Esophagus (tissue), 2 donors: ENCODE measurements at regions not wholly inside any gene's neighbourhood (a gene's known extent, or its start where the extent isn't known, plus 50 kb on each side); places are given as distances from the start of the nearest gene placed in this dataset.

Source experiments
- H3K27ac ChIP-seq, 2 donors: one replicate each; pipeline ENCODE4 v1.5.1; 2013; ENCODE audit warnings: low read depth in 2 of 2, mild to moderate bottlenecking in 2 of 2, inconsistent platforms in 1 of 2, low read length in 1 of 2, moderate library complexity in 1 of 2
- H3K27me3 ChIP-seq, 2 donors: one replicate each; pipeline ENCODE4 v1.6.1; 2013; ENCODE audit warnings: low read length in 2 of 2, control low read depth in 1 of 2, mild to moderate bottlenecking in 1 of 2; ENCODE audit not compliant: insufficient read depth in 2 of 2, control insufficient read depth in 1 of 2
- H3K36me3 ChIP-seq, 2 donors: one replicate each; pipeline ENCODE4 v1.6.1; 2013; ENCODE audit warnings: low read length in 1 of 2; ENCODE audit not compliant: control insufficient read depth in 2 of 2, insufficient read depth in 2 of 2
- H3K4me1 ChIP-seq, 2 donors: one replicate each; pipeline ENCODE4 v1.6.1; 2013; ENCODE audit warnings: low read length in 1 of 2; ENCODE audit not compliant: control insufficient read depth in 2 of 2, insufficient read depth in 2 of 2
- H3K4me3 ChIP-seq, 2 donors: one replicate each; pipeline ENCODE4 v1.5.1; 2013; ENCODE audit warnings: low read length in 2 of 2, mild to moderate bottlenecking in 2 of 2, low read depth in 1 of 2, moderate library complexity in 1 of 2
- H3K9me3 ChIP-seq, 2 donors: one replicate each; pipeline ENCODE4 v1.6.1; 2013; ENCODE audit warnings: mild to moderate bottlenecking in 2 of 2, low read depth in 1 of 2, low read length in 1 of 2, moderate library complexity in 1 of 2; ENCODE audit not compliant: control insufficient read depth in 2 of 2, insufficient read depth in 1 of 2
- WGBS, 2 donors: extraction: QIAGEN DNeasy Blood & Tissue Kit; methylation state at CpG; one replicate each; pipeline ENCODE4 v1.1.7; 2013; 5-methylcytosine and 5-hydroxymethylcytosine counted together
- donor health status: healthy with polysubstance abuse.
- donor health status: Bipolar disorder and iron deficiency.

DNA sequence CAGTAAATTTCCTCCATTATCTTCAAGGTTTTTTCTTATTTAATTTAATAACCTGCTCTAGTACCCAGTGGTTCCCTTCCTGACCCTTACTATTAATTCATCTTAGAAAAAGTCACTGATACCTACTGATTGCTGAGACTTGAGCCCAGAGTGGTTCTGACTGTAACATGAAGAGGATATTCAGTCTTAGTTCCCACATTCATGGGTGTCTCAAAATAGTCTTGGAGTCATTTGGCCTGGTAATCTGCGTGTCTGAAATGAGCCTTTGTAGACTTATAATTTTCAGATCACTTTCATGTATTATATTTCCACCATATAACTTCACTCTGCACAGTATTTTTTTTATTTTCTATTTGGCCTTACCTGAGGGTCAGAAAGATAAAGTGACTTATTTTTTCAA, 732.0 kb upstream of the KIF2B start:
- no peak overlapping the region for H3K27ac ChIP-seq
- H3K4me3 ChIP-seq: no peak overlapping the region
- H3K36me3 ChIP-seq: no peaks in the 10 kb centered on the region
- no peaks in the 10 kb centered on the region for H3K9me3 ChIP-seq
- 72 to 83% methylated on average over 1 of the region's 1 CpG for WGBS, 2 donors
- H3K4me1 ChIP-seq: no peaks in the 10 kb centered on the region
- no peaks in the 10 kb centered on the region for H3K27me3 ChIP-seq

DNA sequence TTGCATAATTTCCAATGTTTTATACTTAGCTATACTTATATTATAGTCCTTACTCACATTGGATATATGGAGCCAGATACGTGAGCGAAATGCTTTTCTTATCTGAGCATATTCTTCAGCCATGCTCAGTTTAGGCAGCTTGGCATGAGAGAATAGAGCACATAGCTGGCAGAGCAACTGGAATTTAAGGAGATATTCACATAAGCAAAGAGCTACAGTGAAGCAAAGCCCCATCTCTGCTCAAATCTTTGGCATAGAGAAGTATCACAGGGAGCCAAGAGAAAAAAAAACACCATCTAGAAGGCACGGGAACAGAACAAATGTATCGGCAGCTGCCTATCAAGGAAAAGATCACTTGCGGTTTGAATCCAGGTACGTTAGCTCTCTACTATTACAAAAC, 734.2 kb upstream of the KIF2B start:
- no peak overlapping the region for H3K27ac ChIP-seq
- WGBS, 2 donors: 81 to 85% methylated on average over 6 of the region's 6 CpGs
- no peaks in the 10 kb centered on the region for H3K36me3 ChIP-seq
- H3K9me3 ChIP-seq: no peaks in the 10 kb centered on the region
- no peaks in the 10 kb centered on the region for H3K4me1 ChIP-seq
- H3K4me3 ChIP-seq: no peak overlapping the region
- no peaks in the 10 kb centered on the region for H3K27me3 ChIP-seq

DNA sequence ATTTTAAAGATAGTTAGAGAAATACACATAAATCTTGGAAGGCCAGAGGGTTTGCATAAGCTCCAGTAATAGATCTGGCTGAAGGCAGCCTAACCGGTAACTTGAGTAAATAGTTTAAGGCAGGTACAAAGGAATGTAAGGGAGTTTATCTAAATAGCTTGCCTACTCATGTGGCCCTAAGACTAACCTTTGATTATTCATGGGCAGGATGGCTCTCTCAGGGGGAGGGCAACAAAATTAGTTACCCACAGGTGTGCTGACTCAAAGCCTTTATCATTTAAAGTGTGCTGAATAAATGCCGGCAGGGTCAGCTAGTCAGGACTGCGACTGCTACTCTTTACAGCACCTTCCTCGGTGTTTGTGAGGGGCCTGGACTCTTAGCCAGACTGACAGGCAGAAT, 761.3 kb upstream of the KIF2B start:
- H3K9me3 ChIP-seq: no peaks in the 10 kb centered on the region
- no peak overlapping the region for H3K27ac ChIP-seq
- WGBS, 2 donors: 41% methylated on average over 4 of the region's 4 CpGs
- no peaks in the 10 kb centered on the region for H3K4me1 ChIP-seq
- H3K27me3 ChIP-seq: no peaks in the 10 kb centered on the region
- no peaks in the 10 kb centered on the region for H3K36me3 ChIP-seq
- no peak overlapping the region for H3K4me3 ChIP-seq

DNA sequence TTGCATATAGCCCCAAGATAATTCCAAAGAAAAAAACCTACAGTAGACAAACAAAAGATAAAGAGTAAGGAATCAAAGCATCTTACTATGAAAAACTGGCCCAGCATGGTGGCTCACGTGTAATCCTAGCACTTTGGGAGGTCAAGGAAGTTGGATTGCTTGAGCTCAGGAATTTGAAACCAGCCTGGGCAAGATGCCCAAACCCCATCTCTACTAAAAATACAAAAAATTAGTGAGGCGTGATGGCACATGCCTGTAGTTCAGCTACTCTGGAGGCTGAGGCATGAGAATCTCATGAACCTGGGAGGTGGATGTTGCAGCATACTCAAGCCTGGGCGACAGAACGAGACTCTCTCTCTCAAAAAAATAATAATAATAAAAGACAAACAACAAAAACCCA, 764.7 kb upstream of the KIF2B start:
- H3K36me3 ChIP-seq: no peaks in the 10 kb centered on the region
- H3K9me3 ChIP-seq: no peaks in the 10 kb centered on the region
- H3K4me1 ChIP-seq: no peaks in the 10 kb centered on the region
- H3K27me3 ChIP-seq: no peaks in the 10 kb centered on the region
- no peak overlapping the region for H3K27ac ChIP-seq
- 61 to 65% methylated on average over 4 of the region's 4 CpGs for WGBS, 2 donors
- no peak overlapping the region for H3K4me3 ChIP-seq

DNA sequence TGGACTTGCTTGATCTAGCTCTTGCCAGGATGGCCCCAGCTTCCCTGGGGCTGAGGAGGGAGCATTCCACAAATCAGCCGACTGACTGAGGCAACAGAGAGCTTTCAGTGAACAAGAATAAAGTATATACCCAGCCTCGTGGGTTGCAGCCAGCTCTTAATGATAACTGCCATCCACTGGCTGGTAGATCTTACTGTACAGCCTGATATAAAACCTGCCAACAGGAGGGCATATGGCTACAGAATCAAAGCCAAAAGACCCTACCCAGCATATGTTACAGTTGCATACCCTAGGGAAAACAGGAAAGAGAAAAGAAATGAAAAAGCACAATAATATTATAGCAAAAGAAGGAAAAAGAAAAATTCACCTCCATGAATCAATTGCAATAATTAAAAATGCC, 775.9 kb upstream of the KIF2B start:
- no peak overlapping the region for H3K4me3 ChIP-seq
- peaks cover 0 to 2% of the 10 kb centered on the region in 2 donors for H3K4me1 ChIP-seq
- no peak overlapping the region for H3K27ac ChIP-seq
- H3K9me3 ChIP-seq: peaks cover 0 to 3% of the 10 kb centered on the region in 2 donors
- H3K36me3 ChIP-seq: no peaks in the 10 kb centered on the region
- no peaks in the 10 kb centered on the region for H3K27me3 ChIP-seq
- WGBS, 2 donors: 59 to 76% methylated on average over 2 of the region's 2 CpGs

DNA sequence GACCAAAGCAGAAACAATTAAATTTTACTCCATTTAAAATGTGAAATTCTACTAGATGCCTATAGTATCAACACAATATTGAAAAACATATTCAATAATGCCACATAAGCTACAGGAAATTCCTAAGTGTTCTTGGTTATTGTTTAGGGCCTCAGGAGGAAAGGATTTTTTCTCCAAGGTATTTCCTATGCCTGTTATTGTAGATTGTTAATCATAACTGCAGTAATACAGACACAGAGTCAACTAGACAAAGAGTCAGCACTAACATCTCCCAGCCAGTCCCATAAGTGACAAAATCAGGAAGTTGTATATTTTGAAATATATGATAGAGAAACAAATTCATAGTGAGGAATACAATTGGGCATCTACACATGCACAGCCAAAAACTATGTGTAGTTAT, 782.7 kb upstream of the KIF2B start:
- H3K9me3 ChIP-seq: no peaks in the 10 kb centered on the region
- no peak overlapping the region for H3K27ac ChIP-seq
- H3K27me3 ChIP-seq: no peaks in the 10 kb centered on the region
- no peaks in the 10 kb centered on the region for H3K36me3 ChIP-seq
- no peak overlapping the region for H3K4me3 ChIP-seq
- H3K4me1 ChIP-seq: no peaks in the 10 kb centered on the region

DNA sequence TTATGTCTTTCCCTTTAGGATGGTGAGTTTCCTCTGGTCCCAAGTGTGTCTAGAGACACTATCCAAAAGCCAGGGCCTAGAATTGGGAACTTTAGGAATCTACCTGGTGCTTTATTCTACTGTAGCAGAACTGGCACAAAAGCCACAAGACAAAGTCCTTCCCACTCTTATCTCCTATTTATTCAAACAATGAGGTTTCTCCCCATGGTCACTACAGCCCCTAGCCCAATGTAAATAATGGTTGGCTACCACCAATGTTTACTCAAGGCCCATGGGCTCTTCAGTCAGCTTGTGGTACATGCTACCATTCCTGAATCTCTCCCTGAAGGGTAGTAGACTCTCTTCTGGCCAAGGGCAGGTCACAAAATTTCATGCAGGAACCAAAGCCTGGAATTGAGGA, 789.4 kb upstream of the KIF2B start:
- H3K27ac ChIP-seq: no peak overlapping the region
- H3K36me3 ChIP-seq: no peaks in the 10 kb centered on the region

DNA sequence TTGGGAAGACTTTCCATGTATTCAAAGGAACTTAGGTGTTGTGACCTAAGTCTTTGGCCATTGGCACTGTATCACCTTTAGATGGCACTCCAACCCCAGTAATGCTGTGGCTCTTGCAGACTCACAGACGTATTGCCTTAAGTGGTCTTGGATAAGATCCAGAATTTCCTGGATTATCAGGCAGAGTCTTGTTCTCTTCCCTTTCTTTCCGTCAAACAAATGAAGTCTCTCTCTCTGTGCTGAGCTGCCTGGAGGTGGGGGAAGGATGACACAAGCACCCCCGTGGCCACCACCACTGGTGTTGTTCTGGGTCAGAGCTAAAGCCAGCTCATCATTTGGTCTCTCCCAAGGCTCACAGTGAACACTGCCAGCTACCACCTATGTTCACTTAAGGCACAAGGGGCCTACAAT, 789.9 kb upstream of the KIF2B start:
- no peak overlapping the region for H3K4me3 ChIP-seq
- no peaks in the 10 kb centered on the region for H3K36me3 ChIP-seq
- H3K27me3 ChIP-seq: no peaks in the 10 kb centered on the region
- WGBS, 2 donors: 13 to 17% methylated on average over 3 of the region's 3 CpGs
- no peaks in the 10 kb centered on the region for H3K4me1 ChIP-seq
- no peaks in the 10 kb centered on the region for H3K9me3 ChIP-seq
- H3K27ac ChIP-seq: no peak overlapping the region

More for the DNA sequence above, 789.4 kb upstream of the KIF2B start:
- Histone ChIP-seq H3K4me1 (no peaks in the 10 kb centered on the region), H3K4me3 (no peak overlapping the region), H3K9me3 (no peaks in the 10 kb centered on the region), H3K27me3 (no peaks in the 10 kb centered on the region)

DNA sequence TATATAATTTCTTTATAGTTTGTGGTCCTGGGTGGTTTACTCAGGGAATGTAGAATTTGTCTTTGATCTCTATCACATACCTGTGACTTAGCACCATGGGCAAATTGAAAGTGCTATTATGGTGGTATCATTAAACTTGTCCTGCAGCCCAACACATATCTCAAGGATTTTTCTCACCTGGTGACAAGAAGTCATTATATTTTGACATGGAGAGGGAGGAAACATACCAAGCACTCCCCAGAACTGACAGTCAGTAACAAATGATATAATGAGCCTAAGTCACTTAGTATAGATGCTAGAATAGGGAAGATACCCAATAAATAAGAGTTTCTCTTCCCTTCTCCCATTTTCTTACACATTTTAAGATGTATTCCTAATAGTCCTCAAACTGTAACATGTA, 805.5 kb upstream of the KIF2B start:
- Histone ChIP-seq H3K4me1 (no peaks in the 10 kb centered on the region), H3K36me3 (no peaks in the 10 kb centered on the region), H3K27me3 (no peaks in the 10 kb centered on the region), H3K4me3 (no peak overlapping the region), H3K9me3 (no peaks in the 10 kb centered on the region), H3K27ac (no peak overlapping the region)

DNA sequence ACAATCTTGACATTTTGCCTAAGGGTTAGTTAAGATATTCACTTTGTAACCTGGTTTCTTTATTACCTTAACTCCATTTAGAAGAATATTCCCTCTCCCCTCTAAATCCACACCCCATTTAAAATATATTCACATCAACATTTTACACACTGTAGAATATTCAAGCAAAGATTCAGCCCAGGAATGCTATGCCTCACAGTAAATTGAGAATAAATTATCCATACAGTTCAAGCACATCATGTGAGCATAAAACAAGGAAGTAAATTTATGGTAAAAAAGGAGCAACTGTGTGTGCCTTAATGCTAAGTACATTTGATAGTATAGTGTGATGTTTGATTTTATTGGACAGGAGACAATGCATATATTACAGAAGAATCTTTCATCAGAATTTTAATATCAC, 806.6 kb upstream of the KIF2B start:
- no peaks in the 10 kb centered on the region for H3K4me1 ChIP-seq
- no peak overlapping the region for H3K27ac ChIP-seq
- H3K9me3 ChIP-seq: no peaks in the 10 kb centered on the region
- H3K4me3 ChIP-seq: no peak overlapping the region
- H3K27me3 ChIP-seq: no peaks in the 10 kb centered on the region
- H3K36me3 ChIP-seq: no peaks in the 10 kb centered on the region
